Gastrocnemius medialis (tissue), 4 donors: ENCODE measurements at regions not wholly inside any gene's neighbourhood (a gene's known extent, or its start where the extent isn't known, plus 50 kb on each side); places are given as distances from the start of the nearest gene placed in this dataset.

ENCODE experiments used
- ATAC-seq, 2 donors: fragments of 150-250 bp; one replicate each; pipeline ENCODE4 v1.9.1; 2016
- DNase-seq, 2 donors: peaks; one replicate each; pipeline ENCODE4 v3.0.0-alpha.2; 2019
- H3K27ac ChIP-seq, 4 donors: fragments of 200-600 bp; sonication (generic); 1 replicate in 1 of 4; 2 replicates in 3 of 4; pipeline ENCODE4 v1.5.1; 2016 to 2018; ENCODE audit warnings: mild to moderate bottlenecking in 2 of 4, moderate library complexity in 1 of 4
- H3K27me3 ChIP-seq, 3 donors: fragments of 200-600 bp; sonication (generic) in 2 of 3; 1 replicate in 1 of 3; 2 replicates in 2 of 3; pipeline versions ENCODE4 v1.5.1 to v1.6.0; 2016 to 2019; ENCODE audit warnings: mild to moderate bottlenecking in 1 of 3, moderate library complexity in 1 of 3
- H3K36me3 ChIP-seq, 2 donors: fragments of 200-600 bp; sonication (generic) in 1 of 2; one replicate each; pipeline ENCODE4 v1.5.1; 2017 to 2018
- H3K4me1 ChIP-seq, 2 donors: fragments of 200-600 bp; sonication (generic) in 1 of 2; one replicate each; pipeline ENCODE4 v1.5.1; 2016 to 2017; ENCODE audit warnings: mild to moderate bottlenecking in 2 of 2
- H3K4me3 ChIP-seq, 4 donors: fragments of 200-600 bp; sonication (generic) in 3 of 4; 1 replicate in 1 of 4; 2 replicates in 3 of 4; pipeline ENCODE4 v1.5.1; 2016 to 2019; ENCODE audit warnings: mild to moderate bottlenecking in 2 of 4
- H3K9me3 ChIP-seq, 3 donors: fragments of 200-600 bp; sonication (generic) in 2 of 3; 1 replicate in 1 of 3; 2 replicates in 2 of 3; pipeline ENCODE4 v1.5.1; 2016 to 2019
- CTCF ChIP-seq, 5 experiments: fragments of 450-650 bp in 3 of 5; fragments of 200-600 bp in 2 of 5; sonication (generic) in 2 of 5; IDR thresholded peaks in 4 of 5; conservative IDR thresholded peaks in 1 of 5; 1 replicate in 4 of 5; 2 replicates in 1 of 5; pipeline ENCODE4 v1.5.1; 2016 to 2019; ENCODE audit warnings: antibody characterized with exemption in 5 of 5, mild to moderate bottlenecking in 3 of 5, moderate library complexity in 3 of 5
- POLR2A ChIP-seq, 2 donors: fragments of 450-650 bp; IDR thresholded peaks; one replicate each; pipeline ENCODE4 v1.6.1; 2017; ENCODE audit warnings: antibody characterized with exemption in 2 of 2, mild to moderate bottlenecking in 2 of 2, moderate library complexity in 2 of 2
- in situ Hi-C, 4 donors: fragments of 200-750 bp; cut with MboI; loops; one replicate each; pipeline versions ENCODE4 v1.15.0 to v1.8.0; 2017; ENCODE audit warnings: low sequenced_read_pairs in 4 of 4
- intact Hi-C: fragments of 100-400 bp; cut with DNase I; formaldehyde crosslinking; loops from one replicate; pipeline ENCODE4 v1.15.1; 2023; ENCODE audit warnings: low total_unique reads

- no peaks in the 10 kb centered on the region for H3K27me3 ChIP-seq
- in situ Hi-C loops, result no loop called here
- H3K36me3 ChIP-seq, result no peaks in the 10 kb centered on the region
- no peak overlapping the region for H3K27ac ChIP-seq
- no peak for ATAC-seq
- no peaks in the 10 kb centered on the region for H3K9me3 ChIP-seq
- no peak for DNase-seq
- H3K4me3 ChIP-seq, result no peak overlapping the region
- TF ChIP-seq CTCF (IDR thresholded peaks at IDR 0.05 in 4 of 5, conservative IDR thresholded peaks at IDR 0.05 in 1 of 5) (no peak), POLR2A (IDR thresholded peaks at IDR 0.05) (no peak)
- no peaks in the 10 kb centered on the region for H3K4me1 ChIP-seq
- intact Hi-C loops, result no loop called here
Observed at GRCh38 chr14:56400109-56400825, 179.3 kb upstream of the TMEM260 start.

- ATAC-seq (no peak), DNase-seq (no peak)
- H3K4me1 ChIP-seq, result peaks cover 0 to 3% of the 10 kb centered on the region in 2 donors
- TF ChIP-seq POLR2A (IDR thresholded peaks at IDR 0.05) (no peak), CTCF (IDR thresholded peaks at IDR 0.05 in 4 of 5, conservative IDR thresholded peaks at IDR 0.05 in 1 of 5) (no peak)
- intact Hi-C loops (no loop called here), in situ Hi-C loops (no loop called here)
- H3K4me3 ChIP-seq, result no peak overlapping the region
- H3K9me3 ChIP-seq, result no peaks in the 10 kb centered on the region
- no peak overlapping the region for H3K27ac ChIP-seq
- no peaks in the 10 kb centered on the region for H3K27me3 ChIP-seq
- no peaks in the 10 kb centered on the region for H3K36me3 ChIP-seq
Observed at GRCh38 chr14:56412468-56413434, 166.8 kb upstream of the TMEM260 start.

GRCh38 chr14:56413721-56414120, 165.9 kb upstream of the TMEM260 start:
- no peak for DNase-seq
- in situ Hi-C loops (no loop called here), intact Hi-C loops (no loop called here)
- no peaks in the 10 kb centered on the region for H3K36me3 ChIP-seq
- no peak overlapping the region for H3K4me3 ChIP-seq
- H3K27me3 ChIP-seq, result no peaks in the 10 kb centered on the region
- H3K9me3 ChIP-seq, result no peaks in the 10 kb centered on the region
- no peak overlapping the region for H3K27ac ChIP-seq
- ATAC-seq, result no peak
- peaks cover 0 to 3% of the 10 kb centered on the region in 2 donors for H3K4me1 ChIP-seq
- no peak for TF ChIP-seq POLR2A (IDR thresholded peaks at IDR 0.05)
- no peak for TF ChIP-seq CTCF (IDR thresholded peaks at IDR 0.05 in 4 of 5, conservative IDR thresholded peaks at IDR 0.05 in 1 of 5)

- Histone ChIP-seq H3K4me1 (peaks cover 0 to 3% of the 10 kb centered on the region in 2 donors), H3K9me3 (no peaks in the 10 kb centered on the region), H3K36me3 (no peaks in the 10 kb centered on the region), H3K27me3 (no peaks in the 10 kb centered on the region), H3K27ac (no peak overlapping the region), H3K4me3 (no peak overlapping the region)
- in situ Hi-C loops, result no loop called here
- intact Hi-C loops, result no loop called here
- ATAC-seq (no peak), DNase-seq (no peak)
- no peak for TF ChIP-seq POLR2A (IDR thresholded peaks at IDR 0.05)
- no peak for TF ChIP-seq CTCF (IDR thresholded peaks at IDR 0.05 in 4 of 5, conservative IDR thresholded peaks at IDR 0.05 in 1 of 5)
Observed at GRCh38 chr14:56414236-56414635, 165.4 kb upstream of the TMEM260 start.
